Stimulated activated CD4-positive, alpha-beta T cell treated with anti-CD3 and anti-CD28 coated beads, TNF-alpha, amount 100 ng/mL, for 48 hours (primary cell): ENCODE measurements at regions not wholly inside any gene's neighbourhood (a gene's known extent, or its start where the extent isn't known, plus 50 kb on each side); places are given as distances from the start of the nearest gene placed in this dataset.

Experiments used
- DNase-seq, 3 donors: peaks; one replicate each; pipeline ENCODE4 v3.0.0-alpha.2; 2020; ENCODE audit warnings: low read depth in 3 of 3

DNA sequence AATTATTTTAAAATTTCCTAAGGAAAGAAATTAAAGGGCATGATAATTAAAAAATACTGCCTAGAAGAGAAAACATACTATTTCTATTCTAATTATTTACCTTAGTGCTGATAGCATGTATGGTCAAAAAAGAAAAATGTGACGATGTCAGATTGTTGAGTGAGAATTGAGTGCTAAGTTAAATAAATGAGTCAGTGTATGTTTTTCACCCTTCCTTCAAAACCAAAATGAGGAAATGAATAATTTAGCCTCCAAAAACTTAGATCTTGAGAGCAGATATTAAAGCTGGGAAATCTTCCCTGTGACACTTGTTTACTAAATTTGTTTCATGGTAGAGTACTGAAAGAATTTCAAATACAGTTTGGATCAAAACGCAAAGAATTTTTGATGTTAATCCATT, 58.6 kb upstream of the NYAP2 start:
- DNase-seq: no peak

DNA sequence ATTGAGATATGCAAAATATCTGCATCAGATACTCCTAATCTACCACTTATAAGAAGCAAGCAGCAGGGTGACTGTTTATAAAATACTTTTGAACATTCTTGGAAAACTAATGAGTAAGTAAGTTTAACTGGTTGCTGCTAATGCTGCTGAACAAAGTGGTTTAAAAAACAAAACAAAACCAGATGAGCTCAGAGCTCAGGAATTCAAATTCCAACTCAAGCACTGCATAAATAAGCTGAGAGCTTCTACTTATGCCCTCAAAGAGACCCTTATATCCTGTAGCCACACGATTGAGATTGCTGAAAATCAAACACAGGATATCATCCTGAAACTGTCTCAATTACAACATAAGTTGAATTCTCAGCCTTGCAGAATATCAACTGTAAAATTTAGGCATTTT, 62.3 kb upstream of the NYAP2 start:
- DNase-seq: no peak

DNA sequence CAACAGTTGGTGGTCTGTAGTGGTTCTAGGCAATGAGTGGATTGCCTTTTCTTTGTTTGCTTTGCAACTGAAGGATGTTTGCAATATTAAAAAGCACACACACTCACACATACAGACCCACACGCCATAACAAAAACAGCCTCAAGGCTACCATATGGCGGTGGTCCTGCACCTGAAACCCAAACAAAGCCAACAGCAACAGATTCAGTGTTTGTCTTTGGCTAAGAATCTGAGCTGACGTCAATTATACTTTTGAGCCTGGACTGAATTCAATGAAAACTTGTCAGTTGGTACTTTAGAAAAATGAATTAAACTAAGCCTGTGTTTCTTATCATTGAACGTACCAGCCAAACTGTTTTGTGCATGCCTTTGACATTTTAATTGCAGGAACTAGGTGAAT, 65.0 kb upstream of the NYAP2 start:
- no peak for DNase-seq

DNA sequence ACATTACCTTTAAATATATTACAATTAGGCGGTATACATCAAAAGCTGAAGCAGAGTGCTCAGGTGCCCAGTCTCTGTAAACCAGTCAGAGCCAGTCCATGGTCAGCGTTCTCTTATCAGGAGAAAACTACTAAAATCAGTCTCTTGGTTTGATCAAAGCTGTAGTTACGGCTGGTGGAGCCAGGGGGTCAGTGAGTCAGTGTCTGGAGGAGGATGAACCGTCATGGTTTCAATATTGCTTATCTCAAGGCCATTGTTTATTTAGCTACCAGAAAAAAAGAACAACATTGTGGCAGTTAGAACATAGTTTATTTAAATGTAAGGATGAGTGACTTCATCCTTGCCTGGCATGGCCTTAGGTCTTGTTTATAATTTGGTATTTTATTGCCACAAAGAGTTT, 71.3 kb upstream of the NYAP2 start:
- DNase-seq: no peak

DNA sequence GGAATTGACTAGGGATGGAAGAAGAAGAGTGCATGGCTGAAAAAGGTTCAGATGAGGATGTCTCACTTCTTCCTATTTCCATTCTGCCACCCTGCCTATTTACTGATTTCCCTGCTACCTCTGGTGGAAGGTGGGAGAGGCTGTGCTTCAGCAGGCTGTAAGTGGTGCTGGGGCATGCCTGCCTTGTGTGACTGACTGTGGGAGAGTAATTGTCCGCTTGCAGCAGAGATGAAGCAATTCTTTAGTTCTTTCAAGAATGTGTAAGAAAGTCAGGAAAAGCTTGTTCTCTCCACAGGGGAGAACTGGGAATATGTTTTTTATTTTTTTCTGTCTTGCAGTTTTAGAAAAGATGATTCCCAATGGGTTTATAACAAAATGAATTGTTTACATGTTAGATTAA, 72.5 kb upstream of the NYAP2 start:
- DNase-seq: no peak

GRCh38 chr2:225319872-225320271, 79.6 kb upstream of the NYAP2 start:
- DNase-seq: no peak

GRCh38 chr2:225318440-225318839, 81.1 kb upstream of the NYAP2 start:
- DNase-seq: no peak

DNA sequence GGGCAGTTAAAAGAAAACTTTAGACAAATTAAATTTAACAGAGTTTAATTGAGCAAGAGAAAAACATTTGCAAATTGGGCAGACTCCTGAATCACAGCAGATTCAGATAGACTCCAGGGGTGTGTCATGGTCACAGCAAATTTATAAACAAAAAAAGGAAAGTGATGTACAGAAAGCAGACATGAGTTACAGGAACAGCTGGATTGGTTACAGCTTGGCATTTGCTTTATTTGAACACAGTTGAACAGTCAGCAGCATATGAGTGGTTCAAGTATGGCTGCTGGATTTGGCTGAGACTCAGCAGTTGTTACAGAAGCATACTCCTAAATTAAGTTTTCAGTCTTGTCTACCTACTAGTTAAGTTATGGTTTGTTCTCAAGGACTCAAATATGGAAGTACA, 82.3 kb upstream of the NYAP2 start:
- DNase-seq: no peak

DNA sequence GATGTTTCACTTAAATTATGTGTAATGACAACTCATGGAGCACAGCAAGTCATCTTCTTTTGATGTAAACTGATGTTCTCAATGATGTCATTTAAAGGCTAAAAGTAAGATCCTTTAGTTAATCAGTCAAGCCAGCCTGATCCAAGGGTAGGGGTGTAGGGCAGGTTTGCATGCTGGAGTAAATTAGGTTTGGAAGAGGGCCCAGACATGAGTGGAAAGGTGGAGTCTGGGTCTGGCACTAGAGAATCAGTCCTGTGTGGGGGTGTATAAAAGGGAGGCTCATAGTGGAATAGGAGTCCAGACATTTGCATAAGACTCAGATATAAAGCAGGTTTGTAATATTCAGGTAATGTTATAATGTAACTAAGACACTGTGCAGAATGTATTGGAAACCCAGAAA, 88.8 kb upstream of the NYAP2 start:
- DNase-seq: no peak

- no peak for DNase-seq
Observed at GRCh38 chr2:225309516-225309915, 90.0 kb upstream of the NYAP2 start.

GRCh38 chr2:225296951-225297350, 102.6 kb upstream of the NYAP2 start:
- no peak for DNase-seq

- no peak for DNase-seq
Observed at GRCh38 chr2:225295102-225295501, 104.4 kb upstream of the NYAP2 start.

GRCh38 chr2:225293638-225294037, 105.9 kb upstream of the NYAP2 start:
- DNase-seq: no peak

DNA sequence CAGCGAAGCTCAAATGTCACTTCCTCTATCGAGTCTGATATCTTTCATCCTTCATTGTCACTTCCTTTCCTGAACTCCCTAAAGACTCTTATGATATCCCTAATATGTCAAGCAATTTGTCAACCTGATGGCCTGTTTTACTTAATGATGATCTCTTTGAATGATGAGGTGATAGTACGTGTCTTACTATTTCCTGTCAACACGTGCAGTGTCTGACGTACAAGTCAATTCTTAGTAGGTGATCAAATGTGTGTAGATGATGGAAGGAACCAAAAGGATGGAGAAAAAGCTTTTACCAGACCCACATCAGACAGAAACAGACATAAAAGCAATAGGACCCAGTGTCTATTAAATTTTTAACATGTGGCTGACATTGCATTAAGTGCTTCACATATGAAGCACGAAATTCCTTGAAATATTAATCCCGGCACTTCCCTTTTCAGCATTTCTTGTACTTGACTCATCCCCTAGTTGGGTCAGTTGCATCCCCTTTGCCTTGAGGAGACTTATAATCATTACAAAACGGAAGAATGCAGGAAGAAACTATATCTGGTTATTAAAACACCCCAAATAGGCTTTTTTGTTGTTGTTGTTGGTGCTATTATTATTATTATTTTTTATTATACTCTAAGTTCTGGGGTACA, 108.6 kb upstream of the NYAP2 start:
- DNase-seq: no peak

- no peak for DNase-seq
Observed at GRCh38 chr2:225289659-225290058, 109.9 kb upstream of the NYAP2 start.

GRCh38 chr2:225288986-225289385, 110.5 kb upstream of the NYAP2 start:
- DNase-seq: no peak

- peak in 1 of 3 donors; percentile 8 for DNase-seq
Observed at GRCh38 chr2:225282858-225283710, 116.4 kb upstream of the NYAP2 start.

DNA sequence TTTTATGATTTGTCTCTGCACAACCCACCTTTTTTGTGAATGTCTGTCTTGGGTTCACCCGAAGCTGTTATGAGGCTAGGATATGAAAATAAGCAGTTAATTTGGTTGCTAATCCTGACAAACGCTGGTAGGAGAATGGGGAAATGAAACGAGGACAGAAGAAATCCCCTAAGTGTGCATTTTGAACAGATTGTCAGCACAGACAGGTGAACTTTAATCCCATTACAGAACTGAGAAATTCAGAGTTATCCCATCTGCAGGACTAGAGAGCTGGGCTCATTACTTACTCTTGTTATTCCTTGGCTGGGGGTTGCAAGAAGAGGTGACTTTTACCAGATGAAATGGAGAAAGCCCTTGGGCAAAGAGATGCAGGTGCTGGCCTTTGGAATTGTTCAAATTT, 123.3 kb upstream of the NYAP2 start:
- DNase-seq: no peak

DNA sequence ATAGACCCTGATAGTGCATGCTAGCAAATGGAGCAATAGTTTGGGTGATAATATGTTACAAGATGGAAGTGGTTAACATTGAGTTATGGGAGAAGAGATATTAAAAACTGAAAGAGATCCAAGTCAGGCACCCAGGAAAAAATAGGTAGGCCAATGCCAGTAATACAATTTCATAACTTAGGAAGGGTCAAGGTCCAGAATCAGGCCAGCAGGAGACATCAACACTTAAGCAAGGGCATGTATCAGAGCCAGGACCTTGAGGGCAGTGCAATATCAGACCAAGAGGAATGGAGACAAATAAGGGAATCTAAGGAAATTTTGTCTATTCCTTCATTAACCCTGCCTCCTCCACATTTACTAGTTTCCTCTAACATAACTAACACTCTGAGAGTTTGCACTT, 124.1 kb upstream of the NYAP2 start:
- no peak for DNase-seq

- no peak for DNase-seq
Observed at GRCh38 chr2:225274751-225275150, 124.8 kb upstream of the NYAP2 start.

GRCh38 chr2:225272173-225272572, 127.3 kb upstream of the NYAP2 start:
- no peak for DNase-seq

DNA sequence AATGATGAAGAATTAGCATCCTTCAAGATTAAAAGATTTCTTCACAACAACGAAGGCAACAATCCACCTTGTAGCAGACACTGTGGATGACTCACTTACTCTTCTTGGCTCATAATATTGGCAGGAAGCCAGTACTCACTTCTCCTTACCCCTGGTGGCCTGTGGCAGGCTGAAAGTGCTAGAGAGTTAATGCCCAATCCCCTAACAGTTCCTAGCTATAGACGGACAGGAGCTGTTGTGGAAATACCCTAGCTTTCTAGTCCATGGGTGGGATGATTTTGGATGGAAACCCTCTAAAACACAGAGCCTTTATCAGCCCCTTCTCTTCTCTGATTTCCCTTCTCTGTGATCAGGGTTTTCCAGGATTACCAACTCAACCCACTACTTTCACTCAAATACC, 128.6 kb upstream of the NYAP2 start:
- DNase-seq: no peak

DNA sequence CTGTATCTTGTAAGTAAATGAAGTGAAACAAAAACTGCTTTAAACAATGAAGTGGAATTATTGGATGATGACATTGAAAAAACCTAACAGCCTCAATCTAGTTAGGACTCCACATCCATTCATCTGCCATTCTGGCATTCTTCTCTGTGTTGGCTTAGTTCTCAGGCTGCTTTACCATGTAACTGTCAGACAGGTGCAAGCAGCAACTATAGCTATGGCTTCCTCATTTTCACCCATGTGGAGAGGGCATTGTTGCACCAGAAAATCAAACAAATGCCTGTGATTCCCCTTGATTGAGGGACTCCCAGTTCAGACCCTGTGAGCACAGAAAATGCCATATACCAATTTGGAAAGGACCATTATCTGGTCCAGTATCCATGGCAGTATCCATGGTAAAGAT, 129.5 kb upstream of the NYAP2 start:
- no peak for DNase-seq

DNA sequence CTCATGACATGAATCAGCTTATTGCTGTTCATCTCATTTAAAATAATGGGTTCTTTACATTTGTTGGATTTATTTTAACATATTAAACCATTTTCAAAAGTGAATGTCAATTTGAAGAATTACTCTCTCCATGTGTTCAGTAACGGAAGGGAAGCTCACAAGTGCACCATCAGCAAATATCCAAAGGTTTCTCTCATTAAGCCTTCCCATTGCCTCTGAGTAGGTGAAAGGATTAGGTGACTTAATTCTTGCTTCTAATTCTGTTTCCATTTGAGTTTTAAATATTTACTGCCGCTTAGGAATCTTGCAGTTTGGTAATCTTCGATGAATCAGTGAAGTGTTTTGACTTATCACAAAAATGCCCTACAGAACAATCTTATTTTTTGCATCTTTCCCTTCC, 145.1 kb upstream of the NYAP2 start:
- DNase-seq: no peak
